NCI-H146 (cell line): ENCODE measurements at regions not wholly inside any gene's neighbourhood (a gene's known extent, or its start where the extent isn't known, plus 50 kb on each side); places are given as distances from the start of the nearest gene placed in this dataset.

Experiments used
- DNase-seq: peaks from one replicate; lab custom pipeline; 2025; lab: John Stamatoyannopoulos, UW

DNA sequence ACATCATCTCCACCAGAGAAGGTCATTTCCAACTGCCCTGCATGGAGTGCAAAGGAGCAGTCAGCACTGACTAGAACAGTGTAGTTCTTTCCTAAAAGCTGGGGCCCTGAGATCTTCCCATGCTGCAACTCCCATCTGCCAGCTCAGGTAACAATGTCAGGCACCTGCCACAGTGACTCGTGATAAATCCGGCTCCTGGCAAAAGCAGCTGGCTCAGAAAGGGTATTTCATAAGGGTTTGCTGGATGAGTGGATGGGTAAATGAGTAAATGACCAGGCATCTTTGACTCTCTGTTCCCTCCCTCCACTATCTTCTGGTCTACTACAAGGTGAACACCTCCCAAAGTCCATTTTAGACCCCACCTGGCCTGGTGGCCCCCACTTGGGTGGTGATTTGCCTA, 403.6 kb downstream of the NXPE2 start:
- peak; percentile 79 for DNase-seq

GRCh38 chr11:115083144-115083806, 404.9 kb downstream of the NXPE2 start:
- DNase-seq, result peak; percentile 97

- peak; percentile 24 for DNase-seq
Observed at GRCh38 chr11:115084231-115084630, 405.9 kb downstream of the NXPE2 start.

GRCh38 chr11:115085461-115086210, 407.3 kb downstream of the NXPE2 start:
- no peak for DNase-seq

- DNase-seq, result no peak
Observed at GRCh38 chr11:115087791-115088190, 409.5 kb downstream of the NXPE2 start.

DNA sequence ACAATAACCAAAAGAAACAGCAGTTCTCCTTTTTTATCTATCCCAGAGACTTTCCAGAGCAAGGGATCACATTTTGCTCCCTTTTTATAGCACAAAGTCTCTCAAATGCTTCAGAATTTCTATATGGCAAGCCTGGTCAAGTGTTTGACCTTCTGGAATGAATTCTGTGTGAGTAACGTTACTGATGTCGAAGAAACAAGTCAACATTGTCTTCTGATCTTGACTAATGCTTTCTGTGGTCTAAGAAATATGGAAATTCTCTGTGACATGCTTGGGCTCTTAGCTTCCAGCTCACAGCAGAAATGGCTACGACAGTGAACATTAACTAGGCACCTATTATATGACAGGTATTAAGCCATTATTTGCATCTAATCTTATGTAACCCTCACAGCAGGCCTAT, 411.7 kb downstream of the CADM1 start:
- no peak for DNase-seq

DNA sequence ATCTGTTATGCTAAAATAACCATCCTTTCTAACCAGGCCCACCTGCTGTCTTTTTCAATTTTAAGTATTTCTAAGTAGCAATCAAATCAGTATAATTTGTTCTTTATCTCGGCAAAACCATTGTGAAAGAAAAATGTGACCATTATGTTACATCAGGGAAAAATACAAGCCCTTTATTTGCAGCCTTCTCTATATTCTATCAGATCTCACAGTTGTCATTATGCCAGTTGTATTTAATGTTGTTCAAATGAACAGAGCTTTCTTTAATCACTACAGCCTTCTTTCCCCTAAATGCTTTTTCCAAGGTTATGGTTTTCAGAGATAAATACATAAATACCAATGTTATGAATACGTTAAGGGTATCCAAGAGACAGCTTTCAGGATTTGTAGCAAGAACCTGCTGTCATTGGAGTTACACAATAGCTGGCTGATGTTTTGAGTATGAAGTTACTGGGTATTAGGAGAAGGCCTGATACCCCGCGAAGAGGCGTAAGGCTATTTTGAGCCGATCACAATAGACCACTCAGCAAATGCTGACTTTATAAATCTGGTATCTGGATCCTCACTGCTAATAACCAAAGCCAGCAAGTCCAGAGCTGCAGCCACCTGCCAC, 406.3 kb downstream of the CADM1 start:
- peak; percentile 38 for DNase-seq

DNA sequence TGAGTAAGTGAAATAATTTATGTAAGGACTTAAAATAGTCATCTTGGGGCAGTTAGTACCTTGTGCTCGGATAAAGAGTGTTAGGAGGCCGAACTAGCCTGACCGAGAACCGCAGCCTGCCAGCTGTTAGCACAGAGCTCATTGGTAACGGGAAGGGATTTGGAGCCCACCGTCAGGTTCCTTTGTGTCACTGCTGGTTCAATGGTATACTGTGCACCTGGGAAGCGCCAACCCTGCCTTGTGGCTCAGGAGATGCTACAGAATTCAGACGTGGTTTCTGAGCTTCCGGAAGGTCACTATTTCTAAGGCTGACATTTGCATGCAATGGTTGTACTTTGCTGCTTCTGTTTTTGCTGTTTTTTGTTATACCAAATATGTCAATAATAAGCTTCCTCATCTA, 403.5 kb downstream of the CADM1 start:
- DNase-seq, result no peak

DNA sequence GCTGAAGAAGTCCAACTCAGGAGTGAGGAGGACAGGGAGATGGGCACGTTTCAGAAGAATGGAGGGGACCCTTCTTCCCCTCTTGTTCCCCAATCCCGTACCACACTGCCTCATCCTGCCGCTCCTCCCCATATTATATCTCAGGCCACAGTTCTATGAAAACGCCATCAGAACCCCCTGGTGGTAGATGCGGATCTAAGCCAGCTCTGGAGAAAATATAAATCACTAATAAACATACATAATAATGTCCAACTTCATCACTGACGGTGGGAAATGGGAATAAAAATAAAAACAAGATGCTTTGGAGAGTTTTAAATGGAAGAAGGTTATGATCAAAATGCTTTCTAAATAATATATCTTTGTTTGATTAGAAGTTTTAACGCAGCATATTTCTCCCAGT, 400.3 kb downstream of the CADM1 start:
- no peak for DNase-seq

- no peak for DNase-seq
Observed at GRCh38 chr11:115104851-115105453, 399.3 kb downstream of the CADM1 start.

DNA sequence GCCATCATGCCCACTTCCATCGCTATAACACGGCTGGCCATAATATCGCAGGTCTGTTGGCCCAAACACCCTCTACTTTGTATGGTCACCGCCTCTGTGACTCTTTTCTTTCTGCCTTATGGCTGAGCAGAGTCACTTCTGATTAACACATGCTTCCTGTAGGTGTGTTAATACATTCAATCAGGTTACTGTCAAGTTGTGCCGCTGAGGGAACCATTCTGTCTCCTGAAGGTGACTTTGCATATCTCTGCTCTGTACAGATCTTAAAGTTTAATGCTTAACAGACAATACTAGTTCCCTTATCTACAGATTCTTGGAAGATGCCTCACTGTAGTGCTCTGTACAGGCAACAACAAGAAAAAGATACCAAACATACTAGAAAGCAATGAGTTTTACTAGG, 393.1 kb downstream of the CADM1 start:
- DNase-seq, result no peak

GRCh38 chr11:115112754-115113153, 391.5 kb downstream of the CADM1 start:
- peak; percentile 88 for DNase-seq

DNA sequence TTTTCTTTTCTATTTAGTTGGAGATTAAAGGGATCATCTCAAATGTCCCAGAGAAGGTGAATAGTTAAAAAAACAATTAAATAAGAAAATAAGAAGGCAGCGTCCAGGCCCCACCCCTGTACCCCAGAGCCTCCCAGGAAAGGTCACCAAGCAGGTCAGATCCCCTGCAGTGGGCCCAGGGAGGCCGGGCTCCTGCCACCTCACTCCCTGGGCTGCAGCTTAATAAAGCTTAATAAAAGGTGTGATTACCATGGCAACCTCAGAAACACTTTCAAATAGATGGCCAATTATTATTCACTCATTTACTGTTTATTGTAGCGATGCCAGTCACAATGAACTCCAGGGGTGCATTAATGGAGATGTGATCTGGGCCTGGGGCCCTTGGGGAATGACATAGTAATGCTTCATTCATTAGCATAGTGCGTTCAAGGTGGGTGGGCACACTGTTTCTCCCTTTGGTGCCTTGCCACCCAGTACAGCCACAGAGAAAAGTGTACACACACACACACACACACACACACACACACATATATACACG, 386.2 kb downstream of the CADM1 start:
- peak; percentile 85 for DNase-seq

DNA sequence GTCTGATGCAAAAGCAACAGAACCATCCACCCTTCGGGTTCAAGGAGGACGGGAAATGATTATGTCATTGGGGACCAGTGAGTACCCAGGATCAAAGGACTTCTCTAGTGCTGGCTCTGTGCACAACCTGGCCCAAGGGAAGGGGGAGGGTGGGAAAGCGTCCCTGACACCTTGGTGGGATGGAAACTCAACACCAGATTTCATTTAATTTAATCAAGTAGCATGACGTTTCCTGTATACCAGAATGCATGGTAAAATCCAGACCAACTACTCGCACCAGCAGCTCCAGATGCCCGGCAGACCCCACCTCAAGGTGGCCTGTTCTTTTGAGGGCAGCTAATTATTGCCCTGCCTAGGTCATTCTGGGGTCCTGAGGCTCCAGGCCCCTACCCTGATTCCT, 385.1 kb downstream of the CADM1 start:
- DNase-seq, result no peak
